A549 (cell line): ENCODE measurements at regions not wholly inside any gene's neighbourhood (a gene's known extent, or its start where the extent isn't known, plus 50 kb on each side); places are given as distances from the start of the nearest gene placed in this dataset.

ENCODE experiments used
- ATAC-seq, 2 experiments: fragments of 200-7000 bp in 1 of 2; fragments of >200 bp in 1 of 2; cut with Nextera tagmentation in 1 of 2; cut with Tn5 transposase in 1 of 2; 3 replicates each; pipeline versions ENCODE4 v1.8.0 to v1.9.1; 2018 to 2020; ENCODE audit warnings: mild to moderate bottlenecking in 1 of 2, moderate library complexity in 1 of 2
- CTCF ChIA-PET: fragments of 300-600 bp; sonication (Branson Sonifier 250); formaldehyde crosslinking; extraction: SDS; loops from one replicate; lab custom pipeline; 2021; ENCODE audit warnings: antibody characterized with exemption, inconsistent platforms; lab: Yijun Ruan, JAX
- POLR2A ChIA-PET: fragments of 350-600 bp; formaldehyde crosslinking; extraction: SDS; loops from one replicate; lab custom pipeline; 2021; ENCODE audit warnings: antibody characterized with exemption, inconsistent platforms; lab: Yijun Ruan, JAX
- DNase-seq, 2 experiments: peaks; one replicate each; pipeline versions ENCODE4 v3.0.0 to v3.0.0-alpha.2; 2011 to 2016; ENCODE audit warnings: low read depth in 1 of 2, low spot score in 1 of 2
- FAIRE-seq: peaks from 2 replicates; lab custom pipeline; 2011; peaks lifted over from hg19 to GRCh38; lab: Jason Lieb, UNC
- H3K27ac ChIP-seq, 2 experiments: fragments of >200 bp; sonication (Bioruptor Twin); formaldehyde crosslinking; 3 replicates each; pipeline ENCODE4 v1.5.1; 2016 to 2017
- H3K4me1 ChIP-seq: fragments of >200 bp; sonication (Bioruptor Twin); formaldehyde crosslinking; 3 replicates; pipeline ENCODE4 v1.6.1; 2016
- H3K4me2 ChIP-seq: fragments of >200 bp; sonication (Bioruptor Twin); formaldehyde crosslinking; 3 replicates; pipeline ENCODE4 v1.6.1; 2016
- H3K4me3 ChIP-seq: fragments of >200 bp; sonication (Bioruptor Twin); formaldehyde crosslinking; 3 replicates; pipeline ENCODE4 v1.5.1; 2016
- H3K9me3 ChIP-seq: fragments of >200 bp; sonication (Bioruptor Twin); formaldehyde crosslinking; 3 replicates; pipeline ENCODE4 v1.6.1; 2016
- BCL3 ChIP-seq: fragments of >200 bp; sonication (Bioruptor Twin); formaldehyde crosslinking; IDR thresholded peaks from 3 replicates; pipeline ENCODE4 v1.6.1; 2016
- BHLHE40 ChIP-seq: IDR thresholded peaks from 2 replicates; pipeline ENCODE4 v1.6.1; 2012; ENCODE audit warnings: low read depth, low read length, inconsistent platforms
- CBX2 ChIP-seq: fragments of 200-600 bp; sonication (generic); IDR thresholded peaks from 2 replicates; pipeline ENCODE4 v1.6.1; 2016; ENCODE audit warnings: low read depth, mild to moderate bottlenecking, borderline replicate concordance
- CBX8 ChIP-seq: fragments of 200-600 bp; sonication (generic); IDR thresholded peaks from 2 replicates; pipeline ENCODE4 v1.6.1; 2016
- E2F6 ChIP-seq: IDR thresholded peaks from 2 replicates; pipeline ENCODE4 v1.6.1; 2012; ENCODE audit warnings: low read depth, borderline replicate concordance
- ELK1 ChIP-seq: fragments of 150-350 bp; IDR thresholded peaks from 2 replicates; pipeline ENCODE4 v1.6.1; 2014; ENCODE audit warnings: low read depth, mild to moderate bottlenecking, low read length
- HOXA7 ChIP-seq: fragments of 250-450 bp; sonication (Bioruptor Pico); IDR thresholded peaks from 2 replicates; pipeline ENCODE4 v1.5.0; 2020; ENCODE audit warnings: mild to moderate bottlenecking, moderate library complexity
- HOXB13 ChIP-seq: fragments of 250-450 bp; sonication (Bioruptor Pico); IDR thresholded peaks from 2 replicates; pipeline ENCODE4 v1.5.0; 2020; ENCODE audit warnings: low read depth, mild to moderate bottlenecking, moderate library complexity
- JUN ChIP-seq, 2 experiments: fragments of >200 bp; sonication (Bioruptor Twin); formaldehyde crosslinking; IDR thresholded peaks; 2 replicates in 1 of 2; 3 replicates in 1 of 2; pipeline ENCODE4 v1.6.1; 2016 to 2017
- KDM1A ChIP-seq: fragments of 200-600 bp; sonication (generic); IDR thresholded peaks from 2 replicates; pipeline ENCODE4 v1.6.1; 2016; ENCODE audit warnings: low read depth, mild to moderate bottlenecking
- KDM5A ChIP-seq: fragments of 200-600 bp; sonication (generic); IDR thresholded peaks from 2 replicates; pipeline ENCODE4 v1.6.1; 2016; ENCODE audit warnings: antibody characterized with exemption, mild to moderate bottlenecking
- MAZ ChIP-seq: fragments of 150-350 bp; IDR thresholded peaks from 2 replicates; pipeline ENCODE4 v1.6.1; 2014; ENCODE audit warnings: antibody characterized with exemption, low read depth, low read length, borderline replicate concordance
- NFE2L2 ChIP-seq: fragments of 150-350 bp; conservative IDR thresholded peaks from 2 replicates; pipeline ENCODE4 v1.6.1; 2014; ENCODE audit warnings: low read length
- POLR2A ChIP-seq: IDR thresholded peaks from 2 replicates; pipeline ENCODE4 v1.6.1; 2012; ENCODE audit warnings: mild to moderate bottlenecking, low read length
- POLR2AphosphoS2 ChIP-seq: conservative IDR thresholded peaks from 2 replicates; pipeline ENCODE4 v1.6.1; 2012; ENCODE audit warnings: low read length, improper control_type of control experiment, inconsistent platforms
- RAD21 ChIP-seq, 2 experiments: fragments of >200 bp in 1 of 2; sonication (Bioruptor Twin) in 1 of 2; formaldehyde crosslinking in 1 of 2; IDR thresholded peaks in 1 of 2; conservative IDR thresholded peaks in 1 of 2; 2 replicates in 1 of 2; 3 replicates in 1 of 2; pipeline ENCODE4 v1.6.1; 2012 to 2018; ENCODE audit warnings: inconsistent platforms in 1 of 2
- RARB ChIP-seq: fragments of 250-450 bp; sonication (Bioruptor Pico); IDR thresholded peaks from 2 replicates; pipeline ENCODE4 v1.8.0; 2021; ENCODE audit warnings: mild to moderate bottlenecking, moderate library complexity
- RFX5 ChIP-seq: fragments of 450-650 bp; IDR thresholded peaks from 2 replicates; pipeline ENCODE4 v1.7.1; 2014; ENCODE audit warnings: antibody characterized with exemption, mild to moderate bottlenecking, moderate library complexity
- SMC3 ChIP-seq: fragments of >200 bp; sonication (Bioruptor Twin); formaldehyde crosslinking; IDR thresholded peaks from 3 replicates; pipeline ENCODE4 v1.6.1; 2018; ENCODE audit warnings: inconsistent platforms
- SREBF2 ChIP-seq: fragments of 450-650 bp; IDR thresholded peaks from 2 replicates; pipeline ENCODE4 v1.6.1; 2014; ENCODE audit warnings: mild to moderate bottlenecking, moderate library complexity
- TFCP2L1 ChIP-seq: fragments of 250-450 bp; sonication (Bioruptor Pico); IDR thresholded peaks from 2 replicates; pipeline ENCODE4 v1.5.0; 2021; ENCODE audit warnings: mild to moderate bottlenecking
- USF2 ChIP-seq: fragments of 450-650 bp; IDR thresholded peaks from 2 replicates; pipeline ENCODE4 v1.6.1; 2014; ENCODE audit warnings: antibody characterized with exemption
- ZC3H11A ChIP-seq: fragments of 450-650 bp; IDR thresholded peaks from 2 replicates; pipeline ENCODE4 v1.6.1; 2014; ENCODE audit warnings: antibody characterized with exemption, mild to moderate bottlenecking
- ZNF302 ChIP-seq: fragments of 250-450 bp; sonication (Bioruptor Pico); IDR thresholded peaks from 2 replicates; pipeline ENCODE4 v1.9.0; 2021; ENCODE audit warnings: inconsistent platforms, mild to moderate bottlenecking, moderate library complexity
- ZSCAN20 ChIP-seq: fragments of 250-450 bp; sonication (Bioruptor Pico); IDR thresholded peaks from 2 replicates; pipeline ENCODE4 v1.8.0; 2022; ENCODE audit warnings: mild to moderate bottlenecking, moderate library complexity
- WGBS: methylation state at CpG from one replicate; pipeline ENCODE4 v1.1.6; 2017; ENCODE audit errors: missing lambda C conversion rate; 5-methylcytosine and 5-hydroxymethylcytosine counted together
- TF ChIP-seq, protein P1 (sequence below): fragments of 250-450 bp; sonication (Bioruptor Pico); IDR thresholded peaks from 2 replicates; pipeline ENCODE4 v1.5.0; 2020; ENCODE audit warnings: low read depth, mild to moderate bottlenecking, moderate library complexity
- TF ChIP-seq, protein P2 (sequence below): fragments of >200 bp; sonication (Bioruptor Twin); formaldehyde crosslinking; IDR thresholded peaks from 2 replicates; pipeline ENCODE4 v1.6.1; 2016
- TF ChIP-seq, protein P3 (sequence below): fragments of 200-600 bp; sonication (generic); IDR thresholded peaks from 2 replicates; pipeline ENCODE4 v1.6.1; 2016; ENCODE audit warnings: antibody characterized with exemption, mild to moderate bottlenecking, moderate library complexity

DNA sequence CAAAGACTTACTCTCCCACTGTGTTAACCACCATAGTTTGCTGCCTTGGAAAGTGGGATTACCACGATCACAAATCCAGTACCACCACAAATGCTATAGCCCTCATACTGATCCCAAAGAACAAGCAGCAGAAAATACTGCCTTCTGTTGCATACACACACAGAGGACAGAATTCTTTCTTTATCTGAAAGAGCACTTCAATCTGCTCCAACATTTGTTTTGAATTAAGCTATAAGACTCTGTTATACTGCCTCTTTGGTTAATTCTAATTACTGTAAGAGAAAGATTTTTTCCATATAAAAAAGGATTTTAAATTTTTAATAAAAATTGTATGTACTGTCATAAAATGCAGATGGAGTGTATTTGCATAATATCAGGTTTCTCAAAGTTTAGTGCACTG, 69.8 kb downstream of the YIPF5 start:
- POLR2A ChIA-PET = no interaction called here
- TF ChIP-seq RFX5 (no peak), CBX8 (no peak), BCL3 (no peak), SMC3 (no peak), E2F6 (no peak), JUN (IDR thresholded peaks at IDR 0.05) (no peak), ZSCAN20 (CRISPR knock-in tag) (no peak), ELK1 (no peak), MAZ (no peak), RARB (CRISPR knock-in tag) (no peak), POLR2A (no peak), TFCP2L1 (CRISPR knock-in tag) (no peak), ZNF302 (CRISPR knock-in tag) (no peak), HOXA7 (CRISPR knock-in tag) (no peak), KDM5A (no peak), RAD21 (conservative IDR thresholded peaks at IDR 0.05 in 1 of 2, IDR thresholded peaks at IDR 0.05 in 1 of 2) (no peak)
- TF ChIP-seq, protein P1, sequence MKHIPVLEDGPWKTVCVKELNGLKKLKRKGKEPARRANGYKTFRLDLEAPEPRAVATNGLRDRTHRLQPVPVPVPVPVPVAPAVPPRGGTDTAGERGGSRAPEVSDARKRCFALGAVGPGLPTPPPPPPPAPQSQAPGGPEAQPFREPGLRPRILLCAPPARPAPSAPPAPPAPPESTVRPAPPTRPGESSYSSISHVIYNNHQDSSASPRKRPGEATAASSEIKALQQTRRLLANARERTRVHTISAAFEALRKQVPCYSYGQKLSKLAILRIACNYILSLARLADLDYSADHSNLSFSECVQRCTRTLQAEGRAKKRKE (CRISPR knock-in tag) = no peak
- TF ChIP-seq, protein P2, sequence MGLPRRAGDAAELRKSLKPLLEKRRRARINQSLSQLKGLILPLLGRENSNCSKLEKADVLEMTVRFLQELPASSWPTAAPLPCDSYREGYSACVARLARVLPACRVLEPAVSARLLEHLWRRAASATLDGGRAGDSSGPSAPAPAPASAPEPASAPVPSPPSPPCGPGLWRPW = no peak
- TF ChIP-seq, protein P3, sequence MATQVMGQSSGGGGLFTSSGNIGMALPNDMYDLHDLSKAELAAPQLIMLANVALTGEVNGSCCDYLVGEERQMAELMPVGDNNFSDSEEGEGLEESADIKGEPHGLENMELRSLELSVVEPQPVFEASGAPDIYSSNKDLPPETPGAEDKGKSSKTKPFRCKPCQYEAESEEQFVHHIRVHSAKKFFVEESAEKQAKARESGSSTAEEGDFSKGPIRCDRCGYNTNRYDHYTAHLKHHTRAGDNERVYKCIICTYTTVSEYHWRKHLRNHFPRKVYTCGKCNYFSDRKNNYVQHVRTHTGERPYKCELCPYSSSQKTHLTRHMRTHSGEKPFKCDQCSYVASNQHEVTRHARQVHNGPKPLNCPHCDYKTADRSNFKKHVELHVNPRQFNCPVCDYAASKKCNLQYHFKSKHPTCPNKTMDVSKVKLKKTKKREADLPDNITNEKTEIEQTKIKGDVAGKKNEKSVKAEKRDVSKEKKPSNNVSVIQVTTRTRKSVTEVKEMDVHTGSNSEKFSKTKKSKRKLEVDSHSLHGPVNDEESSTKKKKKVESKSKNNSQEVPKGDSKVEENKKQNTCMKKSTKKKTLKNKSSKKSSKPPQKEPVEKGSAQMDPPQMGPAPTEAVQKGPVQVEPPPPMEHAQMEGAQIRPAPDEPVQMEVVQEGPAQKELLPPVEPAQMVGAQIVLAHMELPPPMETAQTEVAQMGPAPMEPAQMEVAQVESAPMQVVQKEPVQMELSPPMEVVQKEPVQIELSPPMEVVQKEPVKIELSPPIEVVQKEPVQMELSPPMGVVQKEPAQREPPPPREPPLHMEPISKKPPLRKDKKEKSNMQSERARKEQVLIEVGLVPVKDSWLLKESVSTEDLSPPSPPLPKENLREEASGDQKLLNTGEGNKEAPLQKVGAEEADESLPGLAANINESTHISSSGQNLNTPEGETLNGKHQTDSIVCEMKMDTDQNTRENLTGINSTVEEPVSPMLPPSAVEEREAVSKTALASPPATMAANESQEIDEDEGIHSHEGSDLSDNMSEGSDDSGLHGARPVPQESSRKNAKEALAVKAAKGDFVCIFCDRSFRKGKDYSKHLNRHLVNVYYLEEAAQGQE = no peak
- Histone ChIP-seq H3K27ac (no peak overlapping the region), H3K4me3 (no peak overlapping the region), H3K4me2 (no peak overlapping the region), H3K9me3 (no peaks in the 10 kb centered on the region), H3K4me1 (no peaks in the 10 kb centered on the region)
- ATAC-seq (no peak), DNase-seq (no peak), FAIRE-seq (no peak)
- 41% methylated on average over 1 of the region's 1 CpG for WGBS
- CTCF ChIA-PET = no interaction called here

DNA sequence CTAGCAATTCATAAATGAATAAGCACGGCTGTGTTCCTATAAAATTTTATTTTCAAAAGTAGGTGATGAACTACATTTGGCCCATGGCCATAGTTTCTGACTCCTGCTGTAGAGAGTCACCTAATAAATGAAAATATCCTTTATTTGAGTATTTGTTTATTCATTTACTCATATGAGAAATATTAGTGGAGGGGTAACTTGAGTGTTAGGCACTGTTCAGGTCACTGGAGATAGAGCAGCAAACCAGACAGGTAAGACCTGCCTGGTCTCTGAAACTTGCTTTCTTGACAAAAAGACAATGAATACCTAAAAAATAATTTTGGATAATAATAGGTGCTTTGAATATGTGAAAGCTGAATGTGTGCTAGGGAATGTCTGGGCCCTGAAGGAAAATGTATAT, 68.8 kb downstream of the YIPF5 start:
- ChIA-PET CTCF (no interaction called here), POLR2A (no interaction called here)
- 61% methylated on average over 1 of the region's 1 CpG for WGBS
- Histone ChIP-seq H3K4me3 (no peak overlapping the region), H3K27ac (no peak overlapping the region), H3K4me1 (no peaks in the 10 kb centered on the region), H3K9me3 (no peaks in the 10 kb centered on the region), H3K4me2 (no peak overlapping the region)
- FAIRE-seq = no peak
- no peak for ATAC-seq
- DNase-seq = no peak
- TF ChIP-seq KDM1A (no peak), RARB (CRISPR knock-in tag) (no peak), NFE2L2 (no peak), ZSCAN20 (CRISPR knock-in tag) (no peak), POLR2AphosphoS2 (no peak), ZC3H11A (no peak), SREBF2 (no peak), USF2 (no peak), BHLHE40 (no peak), HOXB13 (CRISPR knock-in tag) (no peak), CBX2 (no peak)
- TF ChIP-seq, protein P3 = no peak
